OCI-LY1 (cell line): ENCODE measurements at regions not wholly inside any gene's neighbourhood (a gene's known extent, or its start where the extent isn't known, plus 50 kb on each side); places are given as distances from the start of the nearest gene placed in this dataset.

ENCODE experiments used
- H2AFZ ChIP-seq: fragments of 200-600 bp; sonication (generic), shearing (Covaris generic); 2 replicates; pipeline ENCODE4 v1.6.0; 2014; ENCODE audit warnings: antibody characterized with exemption, mild to moderate bottlenecking, low read length
- H3F3A ChIP-seq: fragments of 200-600 bp; sonication (generic), shearing (Covaris generic); 2 replicates; pipeline ENCODE4 v1.6.0; 2014; ENCODE audit warnings: mild to moderate bottlenecking, antibody characterized with exemption, low read length, moderate library complexity; ENCODE audit not compliant: insufficient read depth
- H3K27ac ChIP-seq: fragments of 200-600 bp; sonication (generic); 2 replicates; pipeline ENCODE4 v1.5.1; 2014; ENCODE audit warnings: low read length, mixed run types, mild to moderate bottlenecking, low read depth; ENCODE audit not compliant: poor library complexity, severe bottlenecking
- H3K27me3 ChIP-seq: fragments of 200-600 bp; sonication (generic); 2 replicates; pipeline ENCODE4 v1.6.0; 2014; ENCODE audit warnings: antibody characterized with exemption, mild to moderate bottlenecking, low read length, moderate library complexity; ENCODE audit not compliant: insufficient read depth
- H3K36me3 ChIP-seq: fragments of 200-600 bp; sonication (generic); 2 replicates; pipeline ENCODE4 v1.6.1; 2014; ENCODE audit warnings: mild to moderate bottlenecking, antibody characterized with exemption, low read length, moderate library complexity, mixed read lengths; ENCODE audit not compliant: insufficient read depth
- H3K4me1 ChIP-seq: fragments of 200-600 bp; sonication (generic); 2 replicates; pipeline ENCODE4 v1.5.1; 2014; ENCODE audit warnings: mild to moderate bottlenecking, low read length, moderate library complexity; ENCODE audit not compliant: insufficient read depth, severe bottlenecking
- H3K4me2 ChIP-seq: fragments of 200-600 bp; sonication (generic), shearing (Covaris generic); 2 replicates; pipeline ENCODE4 v1.6.1; 2014; ENCODE audit warnings: low read length
- H3K4me3 ChIP-seq: fragments of 200-600 bp; sonication (generic); 2 replicates; pipeline ENCODE4 v1.5.1; 2014; ENCODE audit warnings: low read length, low read depth, mild to moderate bottlenecking, mixed read lengths; ENCODE audit not compliant: poor library complexity, severe bottlenecking
- H3K79me2 ChIP-seq: fragments of 200-600 bp; shearing (Covaris generic); 2 replicates; pipeline ENCODE4 v1.6.1; 2016; ENCODE audit warnings: mixed run types, low read length, mixed read lengths; ENCODE audit not compliant: insufficient read depth
- H3K9ac ChIP-seq: fragments of 200-600 bp; sonication (generic), shearing (Covaris generic); 2 replicates; pipeline ENCODE4 v1.6.1; 2014; ENCODE audit warnings: mild to moderate bottlenecking, low read length, mixed read lengths
- H3K9me2 ChIP-seq: fragments of 200-600 bp; sonication (generic), shearing (Covaris generic); 2 replicates; pipeline ENCODE4 v1.6.1; 2014; ENCODE audit warnings: low read depth, mild to moderate bottlenecking, low read length, mixed read lengths
- H3K9me3 ChIP-seq: fragments of 200-600 bp; shearing (Covaris generic); 2 replicates; pipeline ENCODE4 v1.6.1; 2014; ENCODE audit warnings: low read length, mixed read lengths
- H4K20me1 ChIP-seq: fragments of 200-600 bp; sonication (generic), shearing (Covaris generic); 2 replicates; pipeline ENCODE4 v1.6.0; 2016; ENCODE audit warnings: mild to moderate bottlenecking, low read length; ENCODE audit not compliant: insufficient read depth
- EZH2 ChIP-seq: fragments of 200-600 bp; sonication (generic), shearing (Covaris generic); IDR thresholded peaks from 2 replicates; pipeline ENCODE4 v1.8.0; 2017; ENCODE audit warnings: borderline replicate concordance, mixed run types, mild to moderate bottlenecking, antibody characterized with exemption, low read length, moderate library complexity, mixed read lengths
- TF ChIP-seq, protein P1 (sequence below): fragments of 200-600 bp; sonication (generic), shearing (Covaris generic); IDR thresholded peaks from 2 replicates; pipeline ENCODE4 v1.5.1; 2017; ENCODE audit warnings: mild to moderate bottlenecking, antibody characterized with exemption, low read length, moderate library complexity, mixed read lengths

DNA sequence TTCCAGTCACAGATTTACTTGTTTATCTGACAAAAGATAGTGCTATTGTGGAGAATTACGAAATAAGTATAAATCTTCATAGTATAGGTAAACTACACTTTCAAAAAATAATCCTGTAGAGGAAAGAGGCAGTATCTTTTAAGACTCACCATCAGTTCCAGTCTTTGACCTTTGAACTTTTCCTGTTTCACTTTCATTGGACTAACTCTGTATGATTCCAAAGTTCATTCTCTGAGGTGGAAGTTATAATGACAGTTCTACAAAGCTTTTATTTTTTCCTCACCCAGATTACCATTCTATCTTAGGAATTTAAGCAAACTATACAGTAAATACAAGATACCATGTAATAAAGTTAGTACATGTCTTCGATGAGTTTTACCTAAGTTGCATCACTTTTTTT lies 901.3 kb upstream of the SEMA6A start:
- Histone ChIP-seq H3K9me3 (no peaks in the 10 kb centered on the region), H2AFZ (no peak overlapping the region), H3K4me1 (no peaks in the 10 kb centered on the region), H3K27me3 (no peaks in the 10 kb centered on the region), H3K4me3 (no peak overlapping the region), H3K36me3 (no peaks in the 10 kb centered on the region), H3K9ac (no peak overlapping the region), H4K20me1 (no peaks in the 10 kb centered on the region), H3K79me2 (no peaks in the 10 kb centered on the region), H3K27ac (no peak overlapping the region), H3F3A (no peaks in the 10 kb centered on the region), H3K4me2 (no peak overlapping the region), H3K9me2 (no peaks in the 10 kb centered on the region)
- TF ChIP-seq EZH2, result no peak
- TF ChIP-seq, protein P1, sequence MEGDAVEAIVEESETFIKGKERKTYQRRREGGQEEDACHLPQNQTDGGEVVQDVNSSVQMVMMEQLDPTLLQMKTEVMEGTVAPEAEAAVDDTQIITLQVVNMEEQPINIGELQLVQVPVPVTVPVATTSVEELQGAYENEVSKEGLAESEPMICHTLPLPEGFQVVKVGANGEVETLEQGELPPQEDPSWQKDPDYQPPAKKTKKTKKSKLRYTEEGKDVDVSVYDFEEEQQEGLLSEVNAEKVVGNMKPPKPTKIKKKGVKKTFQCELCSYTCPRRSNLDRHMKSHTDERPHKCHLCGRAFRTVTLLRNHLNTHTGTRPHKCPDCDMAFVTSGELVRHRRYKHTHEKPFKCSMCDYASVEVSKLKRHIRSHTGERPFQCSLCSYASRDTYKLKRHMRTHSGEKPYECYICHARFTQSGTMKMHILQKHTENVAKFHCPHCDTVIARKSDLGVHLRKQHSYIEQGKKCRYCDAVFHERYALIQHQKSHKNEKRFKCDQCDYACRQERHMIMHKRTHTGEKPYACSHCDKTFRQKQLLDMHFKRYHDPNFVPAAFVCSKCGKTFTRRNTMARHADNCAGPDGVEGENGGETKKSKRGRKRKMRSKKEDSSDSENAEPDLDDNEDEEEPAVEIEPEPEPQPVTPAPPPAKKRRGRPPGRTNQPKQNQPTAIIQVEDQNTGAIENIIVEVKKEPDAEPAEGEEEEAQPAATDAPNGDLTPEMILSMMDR, result no peak

DNA sequence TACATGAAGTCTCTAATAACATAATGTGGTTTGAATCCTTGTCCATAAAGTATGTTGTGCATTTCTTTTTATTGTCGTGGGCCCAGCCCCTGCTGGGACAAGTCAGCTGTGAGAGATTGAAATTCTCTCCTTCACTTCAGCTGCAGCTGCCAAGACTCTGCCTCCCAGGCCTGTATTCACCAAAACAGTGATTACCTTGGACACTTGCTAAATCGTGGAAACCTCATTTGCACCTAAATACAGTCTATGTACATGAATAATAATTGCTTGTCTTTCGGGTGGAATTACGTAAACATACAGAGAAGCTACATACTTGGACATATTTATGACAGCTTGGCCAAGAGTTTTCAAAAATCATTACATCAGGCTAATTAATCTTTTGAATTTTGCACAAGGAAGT lies 898.5 kb upstream of the SEMA6A start:
- no peaks in the 10 kb centered on the region for H3F3A ChIP-seq
- TF ChIP-seq EZH2, result no peak
- TF ChIP-seq, protein P1, result no peak

DNA sequence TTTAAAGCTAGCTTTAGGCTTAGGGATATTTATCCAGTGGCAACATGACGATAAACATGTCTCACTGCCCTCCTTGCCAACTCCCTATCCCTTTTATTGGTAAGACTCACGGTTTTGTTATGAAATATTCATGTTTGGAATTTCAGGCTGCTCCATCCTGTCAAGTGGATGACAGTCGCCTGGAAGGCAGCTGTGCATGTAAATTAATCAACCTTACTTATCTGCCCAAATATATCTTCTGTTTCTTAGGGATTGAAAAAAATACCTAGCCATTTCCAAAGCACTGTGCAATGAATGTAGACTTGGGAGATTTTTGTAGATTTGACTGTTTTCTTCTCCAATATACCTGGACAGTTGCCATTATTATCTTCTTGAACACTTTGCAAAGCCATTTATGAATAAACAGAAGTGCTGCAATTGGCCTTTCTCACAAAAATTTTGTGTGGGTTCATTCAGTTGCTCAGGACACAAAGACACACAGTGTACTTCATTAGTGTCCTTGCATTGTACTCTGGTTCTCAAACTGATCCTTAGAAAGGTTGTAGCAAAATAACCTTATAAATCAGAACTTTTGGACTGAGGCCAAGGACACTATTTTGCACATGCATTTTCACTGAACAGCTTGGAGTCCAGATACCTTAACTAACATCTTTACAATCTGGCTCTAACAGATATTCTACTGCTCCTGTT lies 889.4 kb upstream of the SEMA6A start:
- no peak overlapping the region for H3K9ac ChIP-seq
- H3K27ac ChIP-seq, result no peak overlapping the region
- no peaks in the 10 kb centered on the region for H3F3A ChIP-seq
- H2AFZ ChIP-seq, result no peak overlapping the region
- no peak overlapping the region for H3K4me3 ChIP-seq
- H3K4me1 ChIP-seq, result no peaks in the 10 kb centered on the region
- H3K36me3 ChIP-seq, result no peaks in the 10 kb centered on the region
- TF ChIP-seq EZH2, result no peak
- TF ChIP-seq, protein P1, result no peak
- no peaks in the 10 kb centered on the region for H4K20me1 ChIP-seq
- no peaks in the 10 kb centered on the region for H3K9me2 ChIP-seq
- no peaks in the 10 kb centered on the region for H3K9me3 ChIP-seq
- no peaks in the 10 kb centered on the region for H3K79me2 ChIP-seq
- H3K27me3 ChIP-seq, result no peaks in the 10 kb centered on the region
- H3K4me2 ChIP-seq, result no peak overlapping the region

More for the DNA sequence above, 898.5 kb upstream of the SEMA6A start:
- no peaks in the 10 kb centered on the region for H3K36me3 ChIP-seq
- no peak overlapping the region for H3K4me2 ChIP-seq
- no peaks in the 10 kb centered on the region for H4K20me1 ChIP-seq
- no peak overlapping the region for H3K4me3 ChIP-seq
- no peak overlapping the region for H3K9ac ChIP-seq
- no peak overlapping the region for H3K27ac ChIP-seq
- no peaks in the 10 kb centered on the region for H3K4me1 ChIP-seq
- H3K27me3 ChIP-seq, result no peaks in the 10 kb centered on the region
- H2AFZ ChIP-seq, result no peak overlapping the region
- H3K9me2 ChIP-seq, result no peaks in the 10 kb centered on the region
- no peaks in the 10 kb centered on the region for H3K9me3 ChIP-seq
- no peaks in the 10 kb centered on the region for H3K79me2 ChIP-seq
